HG03432 (cell line): ENCODE measurements at regions not wholly inside any gene's neighbourhood (a gene's known extent, or its start where the extent isn't known, plus 50 kb on each side); places are given as distances from the start of the nearest gene placed in this dataset.
A peak's percentile ranks its signal among the peaks of the same experiment; 100 is the strongest.

Experiments
- ATAC-seq: cut with Tn5 transposase; IDR thresholded peaks from one replicate; pipeline ENCODE4 v1.9.1; 2021; ENCODE audit warnings: mild to moderate bottlenecking, moderate library complexity; ENCODE audit not compliant: unreplicated experiment

DNA sequence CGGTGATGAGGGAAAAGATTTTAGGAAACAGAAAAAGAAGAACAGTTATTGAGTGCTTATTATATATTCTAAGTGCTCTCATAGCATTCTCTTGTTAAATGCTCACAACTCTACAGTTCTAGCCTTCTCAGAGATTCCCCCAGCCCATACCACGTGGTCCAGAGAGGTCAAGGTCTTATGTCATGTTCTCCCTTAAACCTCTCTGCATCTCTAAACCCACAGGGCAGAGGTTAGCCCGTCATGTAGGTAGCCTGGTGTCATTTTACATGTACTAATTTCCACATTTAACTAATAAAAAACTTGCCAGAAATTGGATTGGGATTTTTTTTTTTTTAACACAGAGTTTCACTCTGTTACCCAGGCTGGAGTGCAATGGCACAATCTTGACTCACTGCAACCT is 178.0 kb downstream of the CEMIP2 start:
- no peak for ATAC-seq

- ATAC-seq = no peak
Measured at GRCh38 chr9:71589612-71590011, 178.7 kb downstream of the CEMIP2 start.

DNA sequence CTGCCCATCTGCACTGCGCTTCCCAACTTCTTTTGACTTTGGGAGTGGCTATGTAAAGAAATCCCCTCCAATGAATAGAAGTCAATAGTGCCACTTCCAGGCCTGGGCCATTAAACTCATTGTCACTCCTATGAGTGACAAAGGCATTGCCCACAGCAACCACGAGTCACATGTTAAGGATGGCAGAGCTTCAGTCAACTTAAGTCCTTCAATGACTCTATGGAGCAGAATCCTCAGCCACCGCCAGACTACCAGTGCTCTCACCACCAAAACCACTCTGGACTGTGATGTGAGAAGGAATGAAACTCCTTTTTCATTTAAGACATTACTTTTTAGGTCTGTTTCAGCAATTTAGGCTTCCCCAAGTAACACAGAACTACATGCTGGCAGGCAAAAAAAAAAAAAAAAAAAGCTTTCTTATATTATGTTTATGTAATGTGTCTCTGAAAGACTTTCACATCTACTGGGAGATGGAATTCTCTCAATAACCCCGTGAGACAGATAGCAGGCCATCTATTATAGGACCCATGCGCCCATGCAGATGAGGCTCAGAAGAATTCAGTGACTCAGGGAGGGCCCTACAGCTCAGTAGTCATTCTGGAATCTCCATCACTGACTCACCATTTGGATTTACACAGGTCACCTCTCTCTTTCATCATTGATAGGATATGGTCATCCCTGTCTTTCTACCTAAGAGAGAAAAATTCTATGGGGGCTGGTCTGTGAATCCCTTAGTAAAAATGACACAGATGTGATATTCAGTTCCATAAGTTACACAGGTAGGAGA is 180.5 kb downstream of the CEMIP2 start:
- no peak for ATAC-seq

DNA sequence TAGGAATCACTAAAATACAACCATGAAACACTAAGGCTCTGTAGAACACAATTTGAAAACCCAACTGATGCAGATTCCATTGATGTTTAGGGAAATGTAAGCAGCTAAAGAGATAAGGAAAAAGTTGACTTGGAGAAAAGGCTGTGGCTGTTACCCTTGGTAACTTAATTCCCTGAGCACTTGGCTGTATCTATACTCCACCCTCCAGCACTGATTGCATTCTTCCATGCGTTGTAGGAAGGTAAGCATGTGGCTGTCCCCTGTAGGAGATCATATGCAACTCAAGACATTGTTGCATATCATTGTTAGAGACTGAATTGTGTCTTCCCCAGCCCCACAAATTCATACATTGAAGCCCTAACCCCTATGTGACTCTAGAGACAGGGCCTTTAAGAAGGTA is 184.5 kb downstream of the CEMIP2 start:
- no peak for ATAC-seq

DNA sequence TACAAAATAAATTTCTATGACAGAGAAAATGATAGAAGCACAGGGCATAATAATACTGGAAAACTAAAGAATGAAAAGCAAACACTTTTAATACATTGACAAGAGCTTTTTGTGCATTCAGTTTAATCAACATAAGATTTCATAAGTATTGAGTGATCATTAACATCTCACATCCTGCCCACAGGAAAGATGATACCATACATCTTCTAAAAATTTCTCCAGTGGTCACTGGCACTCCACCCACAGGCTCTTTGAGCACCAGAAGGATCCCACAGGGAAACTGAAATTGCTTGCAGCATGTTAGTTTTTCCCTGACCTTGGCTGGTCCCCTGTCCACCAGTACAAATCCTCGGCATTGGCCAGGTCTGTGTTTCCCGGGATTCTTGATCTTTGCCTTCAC is 186.0 kb downstream of the CEMIP2 start:
- ATAC-seq = no peak

DNA sequence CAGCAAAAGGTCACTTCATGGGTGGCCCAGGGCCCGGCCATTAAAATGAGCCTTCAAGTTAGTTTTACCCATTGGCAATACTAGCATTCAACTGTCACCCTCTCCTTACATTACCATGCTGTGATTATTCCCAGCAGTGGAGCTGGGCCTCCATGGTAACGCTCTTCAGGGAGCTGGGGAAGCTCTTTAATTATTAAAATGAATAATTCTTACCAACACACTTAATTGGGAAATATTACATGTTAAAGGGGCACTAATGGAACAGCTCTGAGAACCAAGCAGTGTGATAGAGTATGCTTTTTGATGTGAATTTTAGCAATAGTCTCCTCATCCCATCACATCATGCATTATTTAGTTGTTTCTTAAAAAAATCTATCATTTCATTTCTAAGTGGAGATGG is 187.2 kb downstream of the CEMIP2 start:
- ATAC-seq = no peak

DNA sequence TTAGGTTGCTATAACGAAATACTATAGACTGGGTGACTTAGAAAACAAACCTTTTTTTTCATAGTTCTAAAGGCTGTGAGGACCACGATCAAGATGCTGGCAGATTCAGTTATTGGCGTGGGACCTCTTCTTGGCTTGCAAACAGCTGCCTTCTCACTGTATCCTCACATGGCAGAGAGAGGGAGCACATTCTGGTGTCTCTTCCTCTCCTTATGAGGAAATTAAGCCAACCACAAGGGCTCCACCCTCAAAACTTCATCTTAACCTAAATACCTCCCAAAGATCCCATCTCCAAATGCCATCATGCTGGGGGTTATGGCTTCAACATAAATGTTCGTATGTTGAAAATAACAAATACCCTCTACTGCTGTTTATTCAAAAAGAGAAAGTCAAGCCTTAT is 197.1 kb downstream of the CEMIP2 start:
- no peak for ATAC-seq

GRCh38 chr9:71567890-71568289 is 200.4 kb downstream of the CEMIP2 start:
- no peak for ATAC-seq

- no peak for ATAC-seq
Measured at GRCh38 chr9:71562140-71562539, 206.2 kb downstream of the CEMIP2 start.

DNA sequence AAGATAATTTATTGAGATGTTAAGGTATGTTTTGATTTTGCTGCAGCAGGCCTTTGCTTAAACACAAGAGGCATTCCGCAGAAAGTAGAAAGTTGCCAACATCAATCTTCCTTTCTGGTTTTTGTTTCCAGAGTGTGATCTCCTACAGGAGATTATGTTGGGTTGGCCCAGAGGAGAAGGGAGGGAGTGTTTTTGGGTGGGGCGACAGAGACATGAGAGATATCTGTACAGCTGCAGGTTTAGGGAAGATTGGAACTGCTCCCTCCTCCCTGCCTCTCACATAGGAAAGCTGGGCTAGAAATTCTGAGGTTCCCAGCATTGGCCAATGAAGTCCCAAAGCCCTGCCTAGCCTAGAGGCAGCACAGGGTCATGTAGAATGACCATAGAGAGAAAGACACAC is 211.0 kb downstream of the CEMIP2 start:
- no peak for ATAC-seq

GRCh38 chr9:71552480-71552879 is 215.8 kb downstream of the CEMIP2 start:
- ATAC-seq = no peak

DNA sequence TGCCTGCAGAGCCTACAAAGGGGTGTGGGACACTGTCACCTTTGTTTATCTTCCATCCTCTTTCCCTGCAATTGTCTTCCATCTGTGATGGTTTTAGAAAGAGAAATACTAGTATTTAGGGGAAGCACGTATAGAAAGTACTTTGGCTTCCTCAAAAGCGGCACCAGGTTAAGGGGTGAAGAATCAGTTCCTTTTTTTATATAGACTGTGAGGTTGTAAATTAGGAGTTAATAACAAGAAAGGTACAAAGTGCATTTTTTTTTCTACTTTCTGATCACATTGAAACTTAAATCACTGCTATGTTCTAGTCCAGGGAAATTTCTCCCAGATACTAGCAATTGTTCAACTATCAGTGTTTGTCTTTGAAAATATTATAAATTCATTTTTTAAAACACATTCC is 219.3 kb downstream of the CEMIP2 start:
- ATAC-seq = peak; percentile 93

GRCh38 chr9:71544464-71544863 is 223.8 kb downstream of the CEMIP2 start:
- no peak for ATAC-seq

GRCh38 chr9:71541436-71541835 is 226.9 kb downstream of the CEMIP2 start:
- no peak for ATAC-seq

GRCh38 chr9:71524996-71525580 is 243.2 kb downstream of the CEMIP2 start:
- peak; percentile 73 for ATAC-seq

DNA sequence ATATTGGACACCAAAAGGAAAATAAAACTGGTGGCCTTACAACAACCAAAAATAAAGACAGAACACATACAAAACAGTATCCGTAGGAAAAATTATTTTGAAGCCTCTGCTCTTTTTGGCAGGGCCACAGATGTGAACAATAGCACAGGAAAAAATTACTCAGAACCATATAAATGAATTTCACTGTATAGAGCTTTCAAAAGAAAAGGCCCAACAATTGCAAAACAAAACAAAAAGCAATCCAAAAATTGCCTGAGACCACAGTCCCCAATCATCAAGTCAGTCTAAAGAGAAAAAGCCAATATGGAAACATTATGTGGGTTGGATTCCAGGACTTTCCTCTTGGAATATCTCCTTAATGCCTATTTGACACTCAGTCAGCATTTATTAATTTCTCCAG is 243.8 kb downstream of the CEMIP2 start:
- no peak for ATAC-seq

DNA sequence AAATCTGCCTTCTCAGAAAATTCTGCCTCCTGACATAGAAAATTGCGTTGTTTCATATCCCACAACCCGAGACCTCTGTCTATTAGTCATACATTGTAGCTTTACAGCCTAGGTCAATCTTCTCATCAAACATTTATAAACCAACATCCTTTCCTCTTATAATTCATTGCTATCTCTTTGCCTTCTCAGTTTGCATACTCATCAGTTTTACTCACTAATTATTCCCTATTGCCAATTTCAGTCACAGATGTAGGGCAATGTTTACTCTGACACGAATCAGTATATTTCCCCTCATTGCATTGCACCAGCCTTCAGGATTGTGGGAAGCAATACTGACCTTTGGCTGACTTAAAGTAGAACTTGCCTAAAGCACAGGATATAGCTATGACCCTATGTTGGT is 247.2 kb downstream of the CEMIP2 start:
- ATAC-seq = no peak

- ATAC-seq = no peak
Measured at GRCh38 chr9:71519098-71519696, 249.1 kb downstream of the CEMIP2 start.

GRCh38 chr9:71518045-71518827 is 250.1 kb downstream of the CEMIP2 start:
- no peak for ATAC-seq

- no peak for ATAC-seq
Measured at GRCh38 chr9:71515626-71516025, 252.7 kb downstream of the CEMIP2 start.

- no peak for ATAC-seq
Measured at GRCh38 chr9:71515107-71515506, 253.2 kb downstream of the CEMIP2 start.
